IMR-90 (cell line): ENCODE measurements at regions not wholly inside any gene's neighbourhood (a gene's known extent, or its start where the extent isn't known, plus 50 kb on each side); places are given as distances from the start of the nearest gene placed in this dataset. TPM values are rescaled to one million over a fixed set of nuclear protein-coding genes. Genes with fewer than 3 reads are reported as not detected.

Source experiments
- microRNA-seq, 2 experiments: library from miRNA; stranded (forward) in 1 of 2; unstranded in 1 of 2; fragments of 10-50 nt in 1 of 2; fragments of <30 nt in 1 of 2; gene quantifications in 1 of 2; microRNA quantifications in 1 of 2; one replicate each; pipeline versions ENCODE3 to v1.1.0; 2013 to 2020; ENCODE audit not compliant: insufficient read depth in 1 of 2, insufficient read length in 1 of 2, unreplicated experiment in 1 of 2
- small RNA-seq, 5 experiments: library from RNA; depleted of rRNA; stranded (forward); fragments of <200 nt; gene quantifications; one replicate each; pipeline ENCODE3, GENCODE V24; 2012

Small RNAs in the stretch of these regions (microRNA-seq; reads per million reads assigned to microRNA genes)
- not detected for gene RNU6-695P (ENCODE audit: insufficient read depth, insufficient read length)

Small RNAs in the stretch of these regions (small RNA-seq; reads per million reads assigned to genes)
- 1.6 to 14.5 (median 2.0) reads per million in 5 experiments for gene RNU6-695P
